Activated CD4-positive, alpha-beta T cell treated with anti-CD3 and anti-CD28 coated beads, Interleukin-2, amount 50 U/mL, for 16 hours (primary cell): ENCODE measurements at regions not wholly inside any gene's neighbourhood (a gene's known extent, or its start where the extent isn't known, plus 50 kb on each side); places are given as distances from the start of the nearest gene placed in this dataset.

Experiments
- DNase-seq: peaks from one replicate; pipeline ENCODE4 v3.0.0-alpha.2; 2020

DNA sequence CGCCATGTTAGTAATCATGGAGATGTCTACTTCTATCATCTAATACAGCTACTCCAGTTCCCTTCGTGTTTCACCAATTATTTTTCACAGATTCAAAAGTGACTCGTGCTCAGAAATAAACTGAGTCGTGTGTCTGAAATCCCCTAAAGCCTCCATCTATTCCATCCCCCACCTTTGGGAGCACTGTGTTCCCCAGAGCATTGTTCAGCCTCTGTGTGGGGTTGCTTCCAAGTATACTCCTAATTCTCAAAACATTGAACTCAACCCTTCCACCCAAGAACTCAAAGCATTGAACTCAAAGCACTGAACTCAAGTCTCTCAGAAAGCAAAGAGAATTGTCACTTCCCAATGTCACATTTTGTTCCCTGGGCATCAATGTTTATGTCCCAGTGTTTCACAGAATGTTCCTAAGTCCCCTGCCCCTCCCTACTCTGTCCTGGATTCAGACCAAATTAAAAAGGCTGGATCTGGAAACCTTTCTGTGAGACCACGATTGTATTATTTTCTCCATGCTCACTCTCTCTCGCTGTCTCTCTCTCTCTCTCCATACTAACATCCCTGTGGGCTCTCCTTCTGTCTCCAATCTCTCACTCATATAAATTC is 138.5 kb upstream of the QRFPR start:
- no peak for DNase-seq

DNA sequence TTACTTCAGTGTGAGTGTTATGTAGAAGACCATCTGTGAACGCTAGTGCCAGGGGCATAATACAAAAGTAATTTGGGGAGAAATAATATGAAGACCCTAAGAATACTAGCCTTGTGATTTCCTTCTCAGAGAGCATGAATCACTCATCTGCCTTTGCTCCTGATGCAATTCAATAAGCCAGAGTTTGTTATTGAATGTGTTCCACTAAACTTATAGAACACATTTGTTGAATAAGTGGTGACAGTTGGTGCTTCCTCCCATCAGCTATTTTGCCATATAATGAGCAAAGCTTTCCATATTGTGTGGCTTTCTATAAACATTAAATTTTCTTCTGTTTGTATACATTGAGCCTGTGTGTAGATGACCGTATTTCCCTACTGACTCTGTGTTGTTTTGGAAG is 136.4 kb upstream of the QRFPR start:
- no peak for DNase-seq

DNA sequence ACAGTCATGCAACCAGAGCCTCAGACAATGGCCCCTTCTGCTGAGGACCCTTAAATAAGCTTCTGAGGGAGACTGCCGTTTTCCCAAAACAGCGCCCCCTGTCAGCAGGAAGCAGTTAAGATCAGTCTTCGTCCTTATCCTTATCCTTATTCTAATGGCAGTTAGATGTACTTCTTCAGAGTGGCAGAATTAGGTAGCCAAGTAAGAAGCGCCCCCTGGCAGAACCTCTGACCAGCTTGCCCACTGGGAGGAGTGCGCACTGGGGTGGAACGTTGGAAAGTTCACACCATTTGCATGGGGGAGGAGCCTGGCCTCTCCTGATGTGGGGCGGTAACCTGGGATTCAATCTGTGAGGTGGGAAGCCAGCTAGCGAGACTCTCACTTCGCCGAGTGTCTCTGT is 133.6 kb upstream of the QRFPR start:
- DNase-seq = no peak

DNA sequence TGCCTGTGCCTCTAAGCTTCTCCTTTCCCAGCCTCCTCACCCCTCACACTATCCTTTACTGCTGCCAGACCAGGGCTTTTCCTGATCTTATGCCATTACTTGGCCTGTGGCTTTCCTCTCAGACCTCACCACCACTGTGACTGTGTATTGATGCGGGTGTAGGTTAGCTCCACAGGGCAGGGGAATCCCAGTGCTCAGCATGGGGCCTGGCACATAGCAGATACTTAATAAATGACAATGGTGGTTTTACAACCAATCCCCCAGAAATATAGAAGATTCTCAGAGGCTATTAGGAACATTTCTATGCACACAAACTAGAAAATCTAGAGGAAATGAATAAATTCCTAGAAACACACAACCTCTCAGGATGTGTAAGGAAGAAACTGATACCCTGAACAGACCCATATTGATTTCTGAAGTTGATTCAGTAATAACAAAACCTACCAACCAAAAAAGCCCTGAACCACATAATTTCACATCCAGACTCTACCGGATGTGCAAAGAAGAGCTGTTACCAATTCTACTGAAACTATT is 129.6 kb upstream of the QRFPR start:
- DNase-seq = peak; percentile 76

DNA sequence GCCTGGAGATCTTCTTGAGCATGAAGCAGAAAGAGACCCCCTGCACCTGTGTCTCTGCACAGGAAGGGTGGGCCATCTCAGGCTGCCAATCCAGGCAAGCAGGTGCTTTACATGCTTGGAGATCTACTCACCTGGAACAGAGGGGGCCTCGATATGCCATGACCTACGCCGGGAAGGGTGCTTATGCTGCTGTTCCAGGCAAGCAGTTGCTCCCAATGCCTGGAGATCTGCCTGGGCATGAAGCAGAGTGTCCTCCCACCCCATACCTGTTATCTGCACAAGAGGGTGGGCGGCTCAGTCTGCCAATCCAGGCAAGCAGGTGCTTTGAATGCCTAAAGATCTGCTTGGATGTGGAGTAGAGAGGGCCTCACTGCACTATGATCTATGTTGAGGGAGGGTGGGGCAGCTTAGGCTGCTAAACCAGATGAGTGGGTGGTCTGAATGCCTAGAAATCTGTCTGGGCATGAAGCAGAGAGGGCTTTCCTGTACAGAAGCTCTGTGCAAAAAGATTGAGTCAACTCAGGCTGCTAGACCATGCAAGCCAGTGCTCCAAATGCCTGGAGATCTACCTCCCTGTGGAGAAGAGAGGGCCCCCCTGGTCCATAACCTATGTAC is 104.5 kb upstream of the QRFPR start:
- no peak for DNase-seq

DNA sequence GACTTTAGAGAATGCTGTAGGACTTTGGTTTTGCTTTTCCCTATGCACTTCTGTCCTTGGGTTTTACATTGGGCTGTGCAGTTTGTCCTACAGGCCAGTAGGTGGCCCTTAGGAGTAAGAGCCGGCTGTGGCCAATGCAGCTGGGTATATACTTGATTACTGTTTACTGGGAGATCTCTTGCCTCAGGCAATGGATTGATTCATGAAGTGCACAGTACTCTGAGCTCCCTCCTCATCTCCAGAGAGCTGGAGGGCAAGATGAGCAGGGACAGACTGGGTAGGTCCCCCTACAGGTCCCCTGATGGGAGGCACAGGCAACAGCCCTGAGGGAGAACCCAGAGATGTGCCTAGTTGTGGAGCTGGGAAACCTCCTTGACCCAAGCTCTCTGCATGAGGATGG is 103.8 kb upstream of the QRFPR start:
- peak; percentile 40 for DNase-seq

DNA sequence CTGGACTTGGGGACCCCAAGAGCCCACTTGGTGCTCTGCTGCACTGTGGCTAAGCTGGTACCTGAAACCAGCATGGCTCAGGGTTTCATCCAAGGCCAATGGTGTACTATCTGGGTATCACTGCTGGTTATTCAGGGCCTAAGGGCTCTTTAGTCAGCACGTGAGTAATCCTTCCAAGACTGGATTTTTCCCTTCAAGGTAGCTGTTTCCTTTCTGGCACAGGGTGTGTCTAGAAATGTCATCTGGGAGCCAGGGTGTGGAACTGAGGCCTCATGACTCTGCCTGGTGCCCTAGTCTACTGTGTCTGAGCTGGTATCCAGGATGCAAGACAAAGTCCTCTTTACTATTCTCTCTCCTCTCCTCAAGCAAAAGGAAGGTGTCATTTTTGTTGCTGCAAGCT is 99.0 kb upstream of the QRFPR start:
- DNase-seq = no peak

DNA sequence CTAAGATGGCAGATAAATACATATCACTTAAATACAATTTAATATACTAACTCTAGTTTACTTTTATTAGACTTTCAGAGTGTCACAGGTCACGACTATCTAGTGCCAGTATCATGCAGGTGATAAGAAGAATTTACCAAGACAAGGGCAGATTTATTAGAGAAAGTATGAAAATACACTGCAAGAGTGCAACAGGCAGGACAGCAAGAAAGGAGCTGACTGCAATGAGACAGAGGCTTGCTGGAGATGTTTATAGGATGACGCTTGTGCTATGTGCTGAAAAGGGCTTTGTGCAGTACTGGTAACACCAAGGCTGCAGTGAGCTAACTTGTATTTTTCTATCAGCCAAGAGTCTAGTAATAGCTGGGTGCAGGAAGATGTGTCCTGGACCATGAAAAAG is 96.7 kb upstream of the QRFPR start:
- DNase-seq = no peak

DNA sequence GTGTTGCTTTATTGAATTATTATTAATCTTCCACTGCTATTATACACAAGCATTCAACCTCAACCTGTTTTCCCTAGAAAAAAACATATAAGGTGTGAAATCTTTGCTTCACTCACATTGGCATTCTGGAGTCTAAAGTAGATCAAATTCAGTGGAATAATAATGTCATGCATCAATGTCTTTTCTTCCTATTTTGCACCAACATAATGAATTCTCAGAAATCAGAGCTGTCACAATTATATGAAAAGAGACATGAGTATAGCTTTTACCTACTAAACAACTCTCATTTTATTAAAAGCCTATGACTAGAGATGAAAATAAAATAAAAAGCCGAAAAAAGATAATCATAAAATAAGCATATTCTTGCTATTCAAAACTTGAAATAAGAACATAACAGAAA is 96.3 kb upstream of the QRFPR start:
- no peak for DNase-seq

DNA sequence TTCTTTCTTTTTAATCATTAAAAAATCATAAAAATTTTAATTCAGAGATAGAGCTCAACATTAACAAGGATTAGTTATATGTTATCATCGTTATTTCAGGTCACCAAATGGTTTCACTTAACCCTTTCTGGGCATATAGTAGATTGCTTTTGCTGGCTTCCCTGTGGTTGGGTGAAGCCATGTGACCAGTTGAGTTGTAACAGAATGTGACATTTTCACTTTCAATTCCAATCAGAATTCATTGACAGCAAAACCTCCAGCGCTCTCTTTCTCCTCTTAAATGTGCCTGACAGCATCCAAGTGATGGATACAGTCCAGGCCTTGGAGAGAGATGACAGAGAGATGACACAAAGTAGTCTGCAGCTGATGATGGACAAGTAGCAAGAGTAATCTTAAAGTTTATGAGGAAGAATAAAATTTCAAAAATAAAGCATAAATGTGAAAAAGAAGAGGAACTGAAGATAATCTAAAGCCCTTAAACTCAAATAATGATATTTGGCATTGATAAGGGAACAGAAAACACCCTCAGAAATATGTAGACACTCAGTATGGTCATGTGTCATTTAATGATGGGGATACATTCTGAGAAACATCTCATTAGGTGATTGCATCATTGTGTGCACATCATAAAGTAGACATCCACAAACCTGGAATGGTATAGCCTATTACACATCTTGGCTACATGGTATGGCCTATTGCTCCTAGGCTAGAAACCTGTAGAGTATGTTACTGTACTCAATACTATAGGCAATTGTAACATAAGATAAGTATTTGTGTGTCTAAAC is 92.3 kb upstream of the QRFPR start:
- DNase-seq = peak; percentile 18

DNA sequence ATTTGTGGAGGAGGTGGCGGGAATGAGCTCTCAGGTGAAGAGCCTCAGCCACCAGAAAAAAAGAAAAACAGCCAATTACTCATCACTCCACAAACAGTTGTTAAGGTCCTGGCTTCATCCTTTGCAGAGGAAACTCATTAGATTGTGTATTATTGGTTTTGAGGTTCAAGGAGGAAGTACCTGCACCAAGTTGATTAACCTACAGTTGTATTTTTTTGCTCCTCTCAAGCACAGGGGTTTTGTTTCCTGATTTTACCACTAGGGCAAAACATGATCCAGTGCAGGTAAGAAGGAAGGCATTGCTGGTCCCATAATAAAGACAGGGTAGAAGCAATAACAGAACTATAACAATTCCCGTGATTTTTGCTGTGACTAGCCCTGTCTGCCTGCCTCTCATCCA is 84.0 kb upstream of the QRFPR start:
- no peak for DNase-seq

DNA sequence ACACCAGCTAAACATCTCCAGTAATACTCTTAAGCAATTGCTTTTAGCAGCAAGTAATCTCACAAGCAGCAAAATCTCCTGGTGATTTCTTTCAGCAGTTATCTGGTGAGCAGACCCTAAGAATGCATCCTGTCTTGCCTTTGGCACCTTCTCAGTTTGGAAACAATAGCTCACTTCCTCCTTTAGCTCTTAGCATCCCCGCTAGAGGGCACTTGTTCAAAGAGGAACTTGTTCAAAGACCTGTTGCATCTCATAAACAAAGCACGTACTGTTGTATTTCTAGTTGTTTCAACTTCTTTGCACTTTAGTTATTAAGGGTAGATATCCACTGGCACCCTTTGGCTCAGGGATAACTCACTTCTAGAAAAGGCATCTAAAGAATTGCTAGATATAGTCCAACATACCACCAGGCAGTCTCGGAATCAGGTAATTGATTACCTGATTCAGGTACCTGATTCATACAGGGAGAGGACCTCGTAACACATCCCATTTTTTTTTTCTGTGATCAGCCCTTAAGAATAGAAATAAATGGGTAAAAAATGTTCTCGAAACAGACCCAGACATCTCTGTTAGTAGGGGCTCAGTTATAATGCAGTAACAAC is 81.9 kb upstream of the QRFPR start:
- peak; percentile 67 for DNase-seq

DNA sequence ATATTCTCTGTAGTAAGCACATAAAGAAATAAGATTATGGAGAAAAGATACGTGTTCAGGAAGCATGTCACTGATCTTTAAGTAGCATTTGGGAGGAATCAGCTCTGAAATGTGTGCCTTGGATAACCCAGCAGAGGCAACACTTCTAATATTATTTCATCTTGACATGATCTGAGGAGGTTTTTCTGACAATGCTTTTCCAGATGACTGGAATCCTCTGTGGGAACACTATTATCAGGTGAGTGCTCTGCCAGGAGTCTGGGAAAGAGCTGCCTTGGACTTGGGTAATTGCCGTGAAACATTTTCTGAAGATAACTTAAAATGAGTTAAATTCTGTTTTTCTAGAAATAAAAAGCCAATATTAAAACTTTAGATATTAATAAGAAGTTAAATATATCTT is 78.2 kb upstream of the QRFPR start:
- DNase-seq = no peak

DNA sequence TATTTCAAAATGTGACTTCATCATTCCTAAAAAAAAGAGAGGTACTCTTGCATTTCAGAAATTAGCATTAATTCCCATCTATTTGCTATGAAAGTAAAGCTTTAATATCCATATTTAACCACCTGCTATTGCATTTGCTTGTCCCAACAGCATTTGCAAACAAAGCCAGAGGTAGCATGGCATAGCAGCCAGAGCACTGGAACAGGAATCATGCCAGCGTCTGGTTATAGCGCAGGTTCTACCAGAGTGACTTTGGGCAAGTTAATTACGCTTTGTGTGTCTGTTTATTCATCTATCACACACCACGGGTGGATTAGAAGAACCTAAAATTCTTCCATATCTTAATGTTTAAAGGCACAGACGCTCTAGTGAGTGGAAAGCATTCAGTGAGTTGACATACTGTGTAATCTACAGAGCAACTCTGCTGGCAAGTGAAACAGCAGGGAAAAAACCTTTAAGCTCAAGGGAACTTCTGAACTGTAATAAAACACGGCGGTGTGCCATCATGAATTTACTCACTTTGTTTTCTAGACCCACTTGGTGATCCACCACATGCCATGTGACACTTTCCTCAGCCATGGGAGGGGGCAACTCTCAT is 76.6 kb upstream of the QRFPR start:
- DNase-seq = no peak

DNA sequence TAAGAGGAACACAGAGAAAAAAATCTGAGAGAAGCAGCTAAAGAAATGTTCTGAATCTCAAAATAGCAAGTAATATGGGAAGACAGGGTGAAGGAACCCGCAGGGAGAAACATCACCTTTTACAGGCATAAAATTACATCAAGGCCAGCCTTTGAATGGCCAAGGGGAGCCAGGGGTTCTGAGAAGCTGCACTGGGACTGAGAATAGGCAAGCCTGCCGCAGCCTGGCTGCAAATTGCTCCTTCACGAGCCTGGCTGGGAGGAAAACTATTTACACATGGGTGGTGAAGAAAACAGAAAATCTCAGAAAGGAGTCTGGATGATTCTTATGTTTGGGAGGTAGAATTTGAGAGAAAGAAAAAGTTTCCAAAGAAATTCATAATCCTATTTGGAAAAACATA is 74.5 kb upstream of the QRFPR start:
- DNase-seq = no peak

DNA sequence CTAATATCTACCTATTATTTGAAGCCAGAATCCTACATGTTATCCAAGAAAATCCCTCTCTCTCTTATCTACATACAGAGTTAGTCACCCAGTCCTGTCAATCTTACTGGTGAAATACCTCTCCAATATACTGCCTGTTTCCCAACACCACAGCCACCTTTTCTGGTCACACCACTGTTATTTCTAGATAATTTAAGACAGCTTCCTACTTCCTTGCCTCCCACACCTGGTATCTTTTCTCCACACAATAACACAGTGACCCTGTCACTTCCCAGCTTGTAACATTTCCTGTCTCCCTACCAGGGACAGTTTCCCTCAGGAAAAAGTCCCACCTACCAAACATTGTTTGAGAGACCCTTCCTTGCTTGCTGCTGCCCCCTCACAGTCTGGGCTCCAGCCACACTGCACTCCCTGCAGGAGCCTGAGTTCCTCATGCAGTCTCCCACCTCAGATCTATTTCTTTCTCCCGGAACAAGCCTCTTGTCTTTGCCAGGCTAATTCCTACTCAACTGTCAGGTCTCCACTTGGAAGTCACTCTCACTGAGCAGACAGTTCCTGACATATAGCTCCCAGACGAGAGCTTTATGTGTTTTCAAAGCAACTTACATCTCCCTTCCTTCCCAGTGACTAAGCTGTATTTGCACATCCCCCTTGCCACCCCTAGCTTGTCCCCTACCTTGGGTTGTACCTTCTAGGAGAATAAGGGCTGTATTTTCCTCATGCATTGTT is 73.6 kb upstream of the QRFPR start:
- no peak for DNase-seq

DNA sequence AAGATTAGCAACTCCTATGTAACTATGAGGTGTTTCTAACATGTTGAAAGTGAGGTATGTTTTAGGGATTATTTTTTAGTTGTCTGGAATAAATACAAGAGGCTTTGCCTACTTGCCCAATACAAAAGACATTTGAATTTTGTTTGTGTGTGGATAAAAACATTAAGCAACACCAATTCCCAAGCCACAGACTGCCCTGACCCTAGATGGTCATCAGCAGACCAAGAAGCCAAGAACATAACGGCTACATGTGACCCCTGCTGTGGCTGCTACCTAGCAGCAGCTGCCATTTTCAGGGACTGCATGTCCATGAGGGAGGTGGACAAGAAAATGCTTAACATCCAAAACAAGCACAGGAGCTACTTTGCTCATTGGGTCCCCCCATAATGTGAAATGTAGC is 70.5 kb upstream of the QRFPR start:
- DNase-seq = no peak

DNA sequence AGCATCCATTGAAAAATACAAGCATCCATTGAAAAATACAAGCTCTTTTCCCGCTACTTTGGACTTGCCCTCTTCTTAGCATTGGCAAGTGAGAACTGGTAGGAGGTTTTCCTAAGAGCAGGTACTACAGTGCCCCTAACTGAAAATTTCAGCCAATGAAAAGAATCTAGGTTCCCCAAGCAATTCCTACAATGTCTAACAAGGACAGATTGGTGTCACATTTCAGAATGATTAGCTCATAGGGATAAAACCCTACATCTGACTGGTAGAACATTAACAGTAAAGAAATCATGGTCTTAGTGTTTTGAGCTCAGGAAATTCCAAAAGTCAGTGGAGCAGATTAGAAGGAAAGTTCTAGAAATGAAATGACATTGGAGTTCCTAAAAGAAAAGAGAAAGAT is 68.6 kb upstream of the QRFPR start:
- no peak for DNase-seq

DNA sequence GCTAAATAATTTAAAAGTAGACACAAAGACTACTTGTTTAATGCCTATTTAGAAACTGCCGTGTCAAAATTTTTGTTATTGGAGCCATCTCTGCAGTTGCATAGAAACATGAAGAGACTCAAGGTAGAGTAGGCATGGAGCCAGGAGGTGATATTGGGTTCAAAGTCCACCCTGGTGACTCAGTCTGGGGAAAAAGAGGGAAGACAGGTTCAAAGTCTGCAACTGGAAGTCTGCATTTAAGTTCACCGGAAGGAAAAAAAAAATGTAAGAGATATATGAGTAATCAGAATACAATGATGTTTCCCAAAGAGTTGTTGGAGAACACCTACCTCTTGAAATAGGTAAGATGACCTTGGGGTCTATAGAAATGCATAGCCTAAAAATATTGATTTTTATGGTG is 67.4 kb upstream of the QRFPR start:
- no peak for DNase-seq

DNA sequence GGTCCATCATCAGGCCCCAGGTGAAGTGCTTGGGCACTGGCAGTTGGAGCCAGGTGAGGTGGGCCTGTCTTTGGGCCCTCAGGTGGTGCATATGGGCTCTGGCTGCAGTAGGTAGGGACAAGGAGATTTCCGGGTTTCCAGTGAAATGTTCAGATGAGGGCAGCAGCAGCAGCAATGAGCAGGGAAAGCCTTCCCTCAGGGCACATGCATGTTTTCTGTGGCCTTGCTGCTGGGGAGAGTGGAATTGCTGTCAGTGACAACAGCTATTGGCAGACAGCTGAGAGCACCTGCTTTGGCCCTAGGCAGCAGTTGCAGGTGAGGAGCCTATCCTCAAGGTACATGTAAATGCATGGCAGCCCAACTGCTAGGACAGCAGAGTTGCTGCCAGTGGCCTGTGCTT is 58.9 kb upstream of the QRFPR start:
- no peak for DNase-seq
